GM21360 (cell line): ENCODE measurements at regions not wholly inside any gene's neighbourhood (a gene's known extent, or its start where the extent isn't known, plus 50 kb on each side); places are given as distances from the start of the nearest gene placed in this dataset.

Experiments
- ATAC-seq: cut with Tn5 transposase; IDR thresholded peaks from one replicate; pipeline ENCODE4 v1.9.1; 2021; ENCODE audit warnings: mild to moderate bottlenecking, moderate library complexity; ENCODE audit not compliant: unreplicated experiment

GRCh38 chrX:9087271-9088040 lies 53.5 kb upstream of the FAM9B start:
- no peak for ATAC-seq

DNA sequence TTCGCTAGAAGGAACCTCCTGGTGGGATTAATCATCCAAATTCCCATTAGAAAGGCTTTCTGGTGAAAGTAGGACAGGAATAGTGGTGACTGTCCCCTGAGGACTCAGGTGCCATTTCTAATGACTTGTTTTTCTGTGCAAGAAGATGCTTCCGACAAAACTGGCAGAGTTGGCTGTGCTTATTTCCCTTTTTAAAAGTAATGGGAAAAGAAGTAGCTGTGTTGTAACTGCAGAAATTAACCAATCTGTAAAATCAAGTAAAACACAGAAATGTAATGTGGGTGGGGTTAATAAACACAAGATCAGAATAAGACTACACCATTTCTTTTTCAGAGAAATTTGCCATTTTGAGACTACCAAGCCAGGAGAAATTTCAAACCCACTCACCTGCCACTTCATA lies 55.0 kb upstream of the FAM9B start:
- ATAC-seq, result no peak

- no peak for ATAC-seq
These were observed 56.8 kb upstream of the FAM9B start for GRCh38 chrX:9090766-9091165.

- ATAC-seq, result no peak
These were observed 57.3 kb upstream of the FAM9B start for GRCh38 chrX:9091258-9091657.

DNA sequence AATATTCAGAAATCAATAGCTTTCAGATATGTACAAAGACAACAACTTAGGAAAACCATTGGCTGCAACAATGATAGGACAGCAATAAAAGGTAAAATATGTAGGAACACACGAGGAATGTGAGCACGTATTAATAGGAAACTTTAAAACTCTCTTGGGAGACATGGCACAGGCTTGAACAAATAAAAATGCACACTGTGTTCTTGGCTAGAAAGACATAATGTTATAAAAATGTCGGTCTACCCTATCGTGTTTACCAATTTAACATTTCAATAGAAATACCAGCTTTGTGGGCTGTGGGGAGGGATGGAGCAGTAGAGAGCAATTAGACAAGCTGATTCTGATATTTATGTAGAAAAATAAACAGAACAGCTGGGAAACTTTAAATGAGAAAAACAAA lies 69.0 kb upstream of the FAM9B start:
- ATAC-seq, result no peak

- ATAC-seq, result no peak
These were observed 74.1 kb upstream of the FAM9B start for GRCh38 chrX:9108054-9108453.

GRCh38 chrX:9110808-9111207 lies 76.9 kb upstream of the FAM9B start:
- ATAC-seq, result no peak

DNA sequence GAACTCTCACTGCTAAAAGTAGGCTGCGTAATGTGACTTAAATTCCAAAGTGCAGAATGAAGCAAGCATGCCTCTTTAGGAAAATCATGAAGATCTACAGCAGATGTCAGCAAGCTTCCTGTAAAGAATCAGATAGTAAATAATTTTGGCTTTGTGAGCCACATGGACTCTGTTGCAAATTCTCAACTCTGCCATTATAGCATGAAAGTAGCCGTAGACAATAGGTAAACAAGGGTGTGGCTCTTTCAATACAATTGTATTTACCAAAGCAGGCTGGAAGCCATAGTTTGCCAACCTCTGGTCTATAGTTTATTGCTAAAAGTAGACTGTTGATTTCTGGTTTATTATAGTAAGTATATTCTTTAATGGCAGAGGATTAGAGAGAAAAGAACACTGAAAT lies 80.3 kb upstream of the FAM9B start:
- no peak for ATAC-seq

GRCh38 chrX:9117851-9118250 lies 83.9 kb upstream of the FAM9B start:
- no peak for ATAC-seq

DNA sequence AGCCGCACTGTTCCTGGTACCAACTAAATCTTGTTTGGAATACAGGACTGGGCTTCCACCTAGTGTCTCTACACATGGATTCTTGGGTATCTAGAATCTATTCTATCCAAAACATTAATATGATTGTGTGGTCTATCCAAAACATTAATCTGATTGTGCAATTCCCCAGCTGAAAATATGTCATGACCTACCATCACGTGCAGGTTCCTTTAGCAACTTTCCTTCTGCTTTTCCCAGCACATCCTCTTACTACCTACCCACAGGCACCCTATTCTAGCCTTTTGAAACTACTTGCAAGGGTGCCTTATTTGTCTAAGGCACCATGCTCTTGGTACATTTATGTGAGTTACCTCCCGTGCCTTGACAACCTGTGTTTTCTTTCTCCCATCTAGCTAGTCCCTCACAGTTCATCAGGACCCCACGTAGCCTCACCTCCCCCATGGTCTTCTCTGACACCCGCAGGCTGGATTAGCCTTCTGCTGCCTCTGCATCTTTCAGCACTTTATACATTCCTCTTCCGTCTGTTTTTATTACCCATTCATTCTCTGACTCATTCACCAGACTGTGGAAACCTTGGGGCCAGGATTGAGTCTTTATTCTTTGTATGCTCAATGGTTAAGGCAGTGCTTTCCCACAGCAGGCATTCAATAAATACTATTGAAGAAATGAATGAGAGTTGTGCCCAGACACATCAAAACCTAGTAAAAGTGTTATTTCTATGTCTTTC lies 88.8 kb upstream of the FAM9B start:
- no peak for ATAC-seq

DNA sequence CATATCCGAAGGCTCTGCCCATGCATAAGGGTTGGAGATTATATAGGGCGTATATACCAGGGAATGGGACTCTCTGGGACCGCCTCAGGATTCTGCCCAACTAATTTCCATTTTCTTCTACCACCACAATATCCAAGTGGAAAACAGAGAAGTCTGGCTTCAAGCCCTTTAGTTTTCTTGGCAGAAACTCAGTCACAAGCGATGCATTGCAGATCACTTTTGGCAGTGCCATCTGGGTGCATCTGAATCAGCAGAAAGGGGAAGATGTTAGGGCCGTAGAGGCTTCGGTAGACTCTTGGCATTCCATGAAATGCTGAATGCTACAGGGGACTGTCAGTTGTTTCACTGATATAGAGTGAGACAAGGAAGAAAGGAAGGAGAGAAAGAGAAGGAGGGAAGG lies 94.1 kb upstream of the FAM9B start:
- no peak for ATAC-seq

GRCh38 chrX:9130031-9130430 lies 96.1 kb upstream of the FAM9B start:
- no peak for ATAC-seq

- ATAC-seq, result no peak
These were observed 97.1 kb upstream of the FAM9B start for GRCh38 chrX:9131066-9131465.

GRCh38 chrX:9132036-9132638 lies 98.2 kb upstream of the FAM9B start:
- no peak for ATAC-seq

DNA sequence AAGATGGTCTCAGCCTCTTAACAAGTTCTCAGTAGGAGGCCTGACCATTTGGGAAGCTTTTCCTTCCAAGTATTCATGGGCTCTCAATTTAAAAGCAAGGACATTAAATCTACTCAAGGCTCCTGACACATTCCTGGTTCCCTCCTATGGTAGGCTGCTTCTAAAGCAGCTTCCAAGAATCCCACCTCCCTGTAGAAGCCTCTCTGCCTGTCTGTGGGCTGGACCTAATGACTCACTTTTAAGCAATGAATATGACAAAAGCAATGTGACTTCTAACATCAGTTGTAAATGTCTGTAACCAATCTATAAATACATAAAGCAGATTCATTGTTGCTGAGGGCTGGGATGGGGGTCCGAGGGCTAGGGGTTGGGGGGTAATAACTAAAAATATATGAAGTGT lies 99.5 kb upstream of the FAM9B start:
- no peak for ATAC-seq

GRCh38 chrX:9134366-9134765 lies 100.4 kb upstream of the FAM9B start:
- ATAC-seq, result no peak

DNA sequence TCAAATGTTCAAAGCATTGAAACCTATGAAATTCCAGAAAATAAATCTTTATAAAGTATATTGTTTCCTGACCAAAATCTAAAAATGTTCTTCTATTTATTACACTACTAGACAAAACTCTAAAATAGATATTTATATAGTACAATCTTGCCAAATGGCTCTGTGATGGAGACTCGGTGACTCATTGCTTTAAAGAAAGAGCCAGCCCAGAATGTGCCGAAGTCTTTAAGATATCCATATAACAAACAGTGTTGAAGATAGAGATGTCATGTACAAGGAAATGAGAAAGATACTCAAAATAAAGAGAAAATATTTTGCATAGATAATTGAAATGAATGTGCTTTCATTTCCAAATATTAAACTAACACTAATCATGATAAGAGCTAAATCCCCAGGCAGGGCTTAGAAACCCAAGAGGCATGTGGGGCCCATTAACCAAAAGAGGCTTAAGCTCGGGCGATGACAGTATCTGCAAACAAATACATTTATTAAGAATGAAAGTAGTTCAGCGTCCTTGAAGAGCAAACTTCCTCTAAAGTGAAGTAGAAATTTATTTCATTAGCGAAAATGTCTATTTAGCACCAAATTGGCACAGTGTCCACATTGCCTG lies 102.1 kb upstream of the FAM9B start:
- no peak for ATAC-seq

DNA sequence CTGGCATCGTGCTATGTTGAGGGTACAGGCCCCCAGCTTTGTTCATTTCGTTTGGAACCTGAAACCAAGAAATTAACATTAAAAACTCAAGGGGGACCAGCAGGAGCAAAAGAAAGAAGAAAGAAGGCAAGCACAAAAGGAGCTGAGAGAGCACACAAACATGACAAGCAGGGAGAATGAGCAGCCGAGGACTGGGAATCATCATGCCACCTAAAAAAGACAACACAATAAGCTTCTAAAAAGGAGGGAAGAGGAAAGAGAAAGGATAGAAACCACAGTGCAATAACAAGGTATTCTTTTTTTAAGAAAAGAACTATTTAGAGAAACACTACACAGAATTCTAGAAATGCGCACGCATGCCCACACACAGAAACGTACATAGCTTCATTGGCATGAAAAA lies 103.2 kb upstream of the FAM9B start:
- no peak for ATAC-seq

- no peak for ATAC-seq
These were observed 107.6 kb upstream of the FAM9B start for GRCh38 chrX:9141496-9141895.

DNA sequence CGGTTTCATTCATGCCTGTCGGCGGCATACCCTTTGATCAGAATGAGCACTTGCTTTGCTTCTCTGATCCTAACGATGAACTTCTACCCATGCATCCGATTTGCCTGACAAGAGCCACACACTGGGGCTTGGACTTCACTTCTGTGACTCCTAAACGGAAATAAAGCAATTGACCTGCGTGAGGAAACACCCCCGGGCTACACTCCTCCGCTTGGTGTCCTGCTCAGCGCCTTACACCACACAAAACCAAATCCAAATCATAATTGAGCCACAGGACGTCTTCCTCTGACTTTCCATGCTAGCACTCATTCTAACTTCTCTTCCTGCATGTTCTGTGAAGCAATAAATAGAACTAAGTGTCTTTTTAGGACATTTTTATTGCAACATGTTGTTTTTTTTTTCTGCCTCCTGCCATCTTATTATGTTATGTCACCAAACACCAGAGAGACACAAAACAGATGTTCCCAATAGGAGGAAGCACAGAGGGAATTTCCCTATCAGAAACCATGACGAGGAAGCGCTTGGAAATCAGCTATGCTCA lies 110.8 kb upstream of the FAM9B start:
- no peak for ATAC-seq

DNA sequence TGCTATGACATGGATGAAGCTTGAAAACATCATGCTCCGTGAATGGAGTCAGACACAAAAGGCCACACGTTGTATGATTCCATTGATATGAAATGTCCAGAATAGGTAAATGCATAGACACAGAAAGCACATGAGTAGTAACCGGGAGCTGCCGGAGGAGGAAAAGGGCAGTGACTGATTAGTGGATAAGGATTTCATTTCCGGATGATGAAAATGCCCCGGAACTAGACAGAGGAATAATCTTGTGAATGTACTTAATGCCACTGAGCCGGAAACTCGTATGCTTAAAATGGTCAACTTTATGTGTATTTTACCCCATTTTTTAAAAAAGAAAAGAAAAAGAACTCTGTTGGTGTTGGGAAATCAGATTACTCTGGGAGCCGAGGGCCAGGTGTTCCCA lies 112.7 kb upstream of the FAM9B start:
- no peak for ATAC-seq

DNA sequence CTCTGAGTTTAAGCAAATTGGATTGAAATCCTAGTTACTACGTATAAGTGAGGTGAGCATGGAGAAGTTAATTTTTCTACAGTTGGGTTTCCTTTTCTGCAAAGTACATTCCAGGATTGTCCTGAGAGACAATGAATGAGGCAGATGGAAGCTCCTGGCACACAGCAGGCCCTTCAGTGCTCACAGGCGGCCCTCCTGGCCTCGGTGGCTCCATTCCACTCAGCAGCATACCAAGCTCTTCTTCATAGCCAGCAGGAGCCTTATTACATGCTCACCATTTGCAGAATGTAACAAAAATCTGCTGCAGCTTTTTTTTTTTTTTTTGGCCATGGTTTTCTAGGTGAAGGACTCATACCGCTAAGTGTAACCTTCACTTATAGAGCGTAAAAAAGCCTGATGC lies 113.2 kb upstream of the FAM9B start:
- no peak for ATAC-seq
